Adrenal gland (tissue), 5 donors: ENCODE measurements at regions not wholly inside any gene's neighbourhood (a gene's known extent, or its start where the extent isn't known, plus 50 kb on each side); places are given as distances from the start of the nearest gene placed in this dataset.

Source experiments
- POLR2A ChIP-seq, 2 donors: fragments of 450-650 bp; IDR thresholded peaks; one replicate each; pipeline ENCODE4 v1.6.1; 2017; ENCODE audit warnings: antibody characterized with exemption in 2 of 2, mild to moderate bottlenecking in 2 of 2, moderate library complexity in 1 of 2
- TF ChIP-seq, protein P1 (sequence below), 6 experiments: fragments of 450-650 bp in 4 of 6; fragments of 200-600 bp in 2 of 6; sonication (generic) in 1 of 6; IDR thresholded peaks; 1 replicate in 5 of 6; 2 replicates in 1 of 6; pipeline versions ENCODE4 v1.5.1 to v1.8.0; 2016 to 2021; ENCODE audit warnings: antibody characterized with exemption in 6 of 6, mild to moderate bottlenecking in 2 of 6, moderate library complexity in 1 of 6
- donor health status: DM: no; HTN: no; CAD: no.

DNA sequence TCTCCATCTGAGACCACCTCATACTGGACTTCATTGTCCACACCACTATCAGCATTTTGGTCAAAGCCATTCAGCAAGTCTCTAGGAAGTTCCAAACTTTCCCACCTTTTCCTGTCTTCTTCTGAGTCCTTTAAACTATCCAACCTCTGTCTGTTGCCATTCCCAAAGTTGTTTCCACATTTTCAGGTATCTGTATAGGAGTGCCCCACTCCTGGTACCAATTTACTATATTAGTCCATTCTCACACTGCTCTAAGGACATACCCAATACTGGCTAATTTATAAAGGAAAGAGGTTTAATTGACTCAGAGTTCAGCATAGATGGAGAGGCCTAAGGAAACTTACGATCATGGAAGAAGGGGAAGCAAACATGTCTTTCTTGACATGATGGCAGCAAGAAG is 292.2 kb upstream of the ATXN7L3B start:
- TF ChIP-seq, protein P1, sequence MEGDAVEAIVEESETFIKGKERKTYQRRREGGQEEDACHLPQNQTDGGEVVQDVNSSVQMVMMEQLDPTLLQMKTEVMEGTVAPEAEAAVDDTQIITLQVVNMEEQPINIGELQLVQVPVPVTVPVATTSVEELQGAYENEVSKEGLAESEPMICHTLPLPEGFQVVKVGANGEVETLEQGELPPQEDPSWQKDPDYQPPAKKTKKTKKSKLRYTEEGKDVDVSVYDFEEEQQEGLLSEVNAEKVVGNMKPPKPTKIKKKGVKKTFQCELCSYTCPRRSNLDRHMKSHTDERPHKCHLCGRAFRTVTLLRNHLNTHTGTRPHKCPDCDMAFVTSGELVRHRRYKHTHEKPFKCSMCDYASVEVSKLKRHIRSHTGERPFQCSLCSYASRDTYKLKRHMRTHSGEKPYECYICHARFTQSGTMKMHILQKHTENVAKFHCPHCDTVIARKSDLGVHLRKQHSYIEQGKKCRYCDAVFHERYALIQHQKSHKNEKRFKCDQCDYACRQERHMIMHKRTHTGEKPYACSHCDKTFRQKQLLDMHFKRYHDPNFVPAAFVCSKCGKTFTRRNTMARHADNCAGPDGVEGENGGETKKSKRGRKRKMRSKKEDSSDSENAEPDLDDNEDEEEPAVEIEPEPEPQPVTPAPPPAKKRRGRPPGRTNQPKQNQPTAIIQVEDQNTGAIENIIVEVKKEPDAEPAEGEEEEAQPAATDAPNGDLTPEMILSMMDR (IDR thresholded peaks at IDR 0.05) = no peak
- TF ChIP-seq POLR2A (IDR thresholded peaks at IDR 0.05) = no peak
